SK-N-MC (cell line): ENCODE measurements at regions not wholly inside any gene's neighbourhood (a gene's known extent, or its start where the extent isn't known, plus 50 kb on each side); places are given as distances from the start of the nearest gene placed in this dataset.

Experiments used
- DNase-seq: peaks from one replicate; pipeline ENCODE4 v3.0.0-alpha.2; 2011; ENCODE audit warnings: low read depth, low spot score
- H3K27ac ChIP-seq: fragments of 200-600 bp; sonication (generic); 2 replicates; pipeline ENCODE4 v1.5.1; 2016; ENCODE audit warnings: mixed run types
- H3K36me3 ChIP-seq: fragments of 200-600 bp; sonication (generic); 2 replicates; pipeline ENCODE4 v1.6.1; 2017; ENCODE audit warnings: antibody characterized with exemption, low read length, mixed read lengths; ENCODE audit not compliant: insufficient read depth
- H3K4me3 ChIP-seq: fragments of 200-600 bp; sonication (generic); 2 replicates; pipeline ENCODE4 v1.5.1; 2016
- H3K9ac ChIP-seq: fragments of 200-600 bp; sonication (generic); 2 replicates; pipeline ENCODE4 v1.8.0; 2017; ENCODE audit warnings: mixed run types, mixed read lengths; ENCODE audit not compliant: insufficient read length
- H3K9me3 ChIP-seq: fragments of 200-600 bp; sonication (generic); 2 replicates; pipeline ENCODE4 v1.6.1; 2017; ENCODE audit warnings: low read depth, mild to moderate bottlenecking, antibody characterized with exemption, low read length, moderate library complexity, mixed read lengths
- EZH2 ChIP-seq: fragments of 200-600 bp; sonication (generic); IDR thresholded peaks from one replicate; pipeline ENCODE4 v1.6.1; 2017; ENCODE audit warnings: antibody characterized with exemption
- FOXP2 ChIP-seq: optimal IDR thresholded peaks from 2 replicates; pipeline ENCODE3; 2011; ENCODE audit warnings: mild to moderate bottlenecking, moderate library complexity; ENCODE audit not compliant: insufficient read depth; ENCODE audit errors: extremely low read length, control extremely low read depth
- POLR2AphosphoS5 ChIP-seq: IDR thresholded peaks from 2 replicates; pipeline ENCODE4 v1.6.1; 2012; ENCODE audit warnings: mild to moderate bottlenecking, low read depth, low read length, borderline replicate concordance

- peaks cover 47% of the 10 kb centered on the region for H3K36me3 ChIP-seq
- H3K9me3 ChIP-seq, result no peaks in the 10 kb centered on the region
- no peak overlapping the region for H3K27ac ChIP-seq
- H3K4me3 ChIP-seq, result no peak overlapping the region
- TF ChIP-seq EZH2, result no peak
- TF ChIP-seq FOXP2, result no peak
- no peak for TF ChIP-seq POLR2AphosphoS5
- no peak for DNase-seq
- no peak overlapping the region for H3K9ac ChIP-seq
Observed at GRCh38 chr9:731474-731873, 110.0 kb upstream of the DMRT1 start.

- Histone ChIP-seq H3K9me3 (no peaks in the 10 kb centered on the region), H3K36me3 (peaks cover 80% of the 10 kb centered on the region), H3K9ac (no peak overlapping the region), H3K4me3 (no peak overlapping the region), H3K27ac (no peak overlapping the region)
- TF ChIP-seq FOXP2 (no peak), EZH2 (no peak), POLR2AphosphoS5 (no peak)
- no peak for DNase-seq
Observed at GRCh38 chr9:734831-735511, 106.5 kb upstream of the DMRT1 start.

DNA sequence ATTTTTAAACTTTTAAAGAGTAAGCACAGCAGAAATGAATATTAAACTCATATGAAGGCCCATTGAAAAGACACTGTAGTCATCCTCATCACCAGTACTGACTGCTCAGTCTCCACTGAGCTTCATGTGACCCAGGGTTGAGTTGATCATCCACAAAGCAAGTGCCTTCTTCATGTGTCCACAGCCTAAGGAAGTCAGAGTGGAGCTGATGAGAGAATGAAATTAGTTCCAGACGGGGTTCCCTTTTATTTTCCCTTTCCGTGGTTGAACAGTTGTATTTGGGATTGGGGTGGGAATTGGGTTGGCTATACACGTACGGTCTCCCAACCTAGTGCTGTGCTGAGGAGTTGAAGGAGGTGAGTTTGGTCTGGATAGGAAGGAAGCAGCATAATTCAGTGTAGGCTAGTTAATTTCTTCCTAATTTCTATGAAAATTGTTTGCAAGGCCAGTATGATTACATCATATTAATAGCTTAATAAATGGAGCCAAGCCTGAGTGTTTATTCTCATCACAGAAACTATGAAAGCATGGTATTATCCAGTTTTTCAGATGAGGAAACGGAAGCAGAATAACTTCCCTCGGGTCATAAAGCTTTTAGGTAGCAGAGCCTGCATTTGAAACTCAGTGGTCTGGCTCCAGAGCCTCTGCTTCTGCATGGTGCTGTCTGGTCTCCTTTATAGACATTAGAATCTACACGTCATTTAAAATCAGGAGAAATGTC lies 103.9 kb upstream of the DMRT1 start:
- H3K36me3 ChIP-seq, result peaks cover 80% of the 10 kb centered on the region
- H3K4me3 ChIP-seq, result no peak overlapping the region
- H3K9me3 ChIP-seq, result no peaks in the 10 kb centered on the region
- DNase-seq, result no peak
- H3K27ac ChIP-seq, result no peak overlapping the region
- H3K9ac ChIP-seq, result no peak overlapping the region
- no peak for TF ChIP-seq FOXP2
- no peak for TF ChIP-seq EZH2
- TF ChIP-seq POLR2AphosphoS5, result no peak

DNA sequence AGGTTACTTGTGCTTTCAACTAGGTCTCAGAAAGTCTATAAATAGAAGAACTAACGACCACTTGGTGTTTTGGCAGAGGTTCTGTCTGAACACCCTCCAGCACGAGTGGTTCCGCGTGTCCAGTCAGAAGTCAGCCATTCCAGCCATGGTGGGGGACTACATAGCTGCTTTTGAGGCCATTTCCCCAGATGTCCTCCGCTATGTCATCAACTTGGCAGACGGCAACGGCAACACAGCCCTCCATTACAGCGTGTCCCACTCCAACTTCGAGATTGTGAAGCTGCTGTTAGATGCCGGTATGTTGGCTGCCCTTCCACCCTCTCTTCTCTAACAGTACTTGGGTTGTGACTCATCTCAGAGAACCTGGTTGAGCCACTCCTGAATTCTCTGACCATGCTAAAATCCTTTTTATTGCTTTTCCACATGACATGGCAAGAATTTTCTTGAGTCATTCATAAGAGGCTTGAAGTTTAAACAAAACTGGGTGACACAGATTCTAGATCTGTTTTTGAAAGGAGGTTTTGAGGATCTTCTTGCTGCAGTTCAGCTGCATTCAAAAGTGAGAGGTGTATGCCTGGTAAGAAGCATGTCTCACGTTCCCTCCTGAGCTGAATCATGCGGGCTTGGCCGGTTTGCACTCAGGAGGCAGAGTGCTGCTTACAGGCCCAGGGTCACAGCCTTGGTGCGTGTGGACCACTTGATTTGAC lies 103.1 kb upstream of the DMRT1 start:
- Histone ChIP-seq H3K9me3 (no peaks in the 10 kb centered on the region), H3K4me3 (no peak overlapping the region), H3K36me3 (peaks cover 80% of the 10 kb centered on the region), H3K27ac (no peak overlapping the region), H3K9ac (no peak overlapping the region)
- TF ChIP-seq EZH2 (no peak), POLR2AphosphoS5 (no peak), FOXP2 (no peak)
- no peak for DNase-seq

- no peak for DNase-seq
- peaks cover 86% of the 10 kb centered on the region for H3K36me3 ChIP-seq
- TF ChIP-seq EZH2 (no peak), FOXP2 (no peak), POLR2AphosphoS5 (no peak)
- no peak overlapping the region for H3K27ac ChIP-seq
- H3K4me3 ChIP-seq, result no peak overlapping the region
- H3K9me3 ChIP-seq, result no peaks in the 10 kb centered on the region
- no peak overlapping the region for H3K9ac ChIP-seq
Observed at GRCh38 chr9:739362-739761, 102.1 kb upstream of the DMRT1 start.

- TF ChIP-seq POLR2AphosphoS5 (no peak), EZH2 (no peak), FOXP2 (no peak)
- no peak overlapping the region for H3K4me3 ChIP-seq
- no peak overlapping the region for H3K9ac ChIP-seq
- no peak overlapping the region for H3K27ac ChIP-seq
- no peaks in the 10 kb centered on the region for H3K9me3 ChIP-seq
- DNase-seq, result no peak
- peaks cover 87% of the 10 kb centered on the region for H3K36me3 ChIP-seq
Observed at GRCh38 chr9:740221-740620, 101.3 kb upstream of the DMRT1 start.

- Histone ChIP-seq H3K27ac (no peak overlapping the region), H3K9ac (no peak overlapping the region), H3K9me3 (no peaks in the 10 kb centered on the region), H3K36me3 (peaks cover 80% of the 10 kb centered on the region), H3K4me3 (no peak overlapping the region)
- no peak for DNase-seq
- TF ChIP-seq POLR2AphosphoS5 (no peak), EZH2 (no peak), FOXP2 (no peak)
Observed at GRCh38 chr9:742104-742503, 99.4 kb upstream of the DMRT1 start.

DNA sequence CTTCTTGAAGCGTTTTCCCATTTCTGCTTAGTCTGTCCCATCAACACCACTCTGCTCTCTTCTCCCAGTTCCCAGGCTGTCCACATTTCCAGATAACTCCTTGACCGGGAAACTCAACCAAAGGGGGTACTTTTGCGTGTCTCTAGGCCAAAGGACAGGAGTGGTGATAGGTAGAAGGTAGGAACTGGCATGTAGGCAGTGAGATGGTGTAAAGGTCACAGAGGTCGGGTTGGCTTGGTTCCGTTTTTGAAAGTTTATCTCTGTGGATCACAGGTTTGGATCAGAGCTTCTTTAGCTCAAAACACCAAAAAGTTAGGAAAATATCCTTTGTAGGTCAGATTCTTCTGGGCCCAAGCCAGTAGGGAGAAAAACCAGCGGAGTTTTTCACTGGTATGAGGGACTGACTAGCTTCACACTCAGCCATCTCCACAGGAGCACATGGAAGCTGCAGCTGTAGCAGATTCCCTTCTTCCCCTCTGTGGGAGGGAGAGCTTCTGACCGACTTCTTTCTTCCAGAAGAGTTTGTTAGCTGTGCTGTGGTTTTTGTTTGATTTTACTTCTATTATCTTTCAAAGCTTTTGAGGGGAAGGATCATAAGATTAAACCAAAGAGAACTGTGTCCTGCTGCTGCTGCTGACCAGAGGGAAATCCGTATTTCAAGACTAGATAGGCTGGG lies 98.4 kb upstream of the DMRT1 start:
- Histone ChIP-seq H3K9me3 (no peaks in the 10 kb centered on the region), H3K27ac (no peak overlapping the region), H3K9ac (no peak overlapping the region), H3K36me3 (peaks cover 71% of the 10 kb centered on the region), H3K4me3 (no peak overlapping the region)
- DNase-seq, result no peak
- no peak for TF ChIP-seq EZH2
- no peak for TF ChIP-seq POLR2AphosphoS5
- TF ChIP-seq FOXP2, result no peak
